Aorta (tissue), 5 donors: ENCODE measurements at regions not wholly inside any gene's neighbourhood (a gene's known extent, or its start where the extent isn't known, plus 50 kb on each side); places are given as distances from the start of the nearest gene placed in this dataset.
A peak's percentile ranks its signal among the peaks of the same experiment; 100 is the strongest.

Source experiments
- ATAC-seq: fragments of 200-7000 bp; cut with Tn5 transposase; one replicate; pipeline ENCODE4 v1.9.1; 2022; ENCODE audit warnings: moderate library complexity; ENCODE audit not compliant: low FRiP score
- DNase-seq, 2 donors: peaks; one replicate each; pipeline ENCODE4 v3.0.0-alpha.2; 2020
- H3K27ac ChIP-seq, 2 donors: one replicate each; pipeline ENCODE4 v1.5.1; 2013; ENCODE audit warnings: low read length in 2 of 2, mild to moderate bottlenecking in 2 of 2, moderate library complexity in 2 of 2, control low read depth in 1 of 2, inconsistent platforms in 1 of 2, low read depth in 1 of 2
- H3K27me3 ChIP-seq, 2 donors: one replicate each; pipeline ENCODE4 v1.6.1; 2013; ENCODE audit warnings: control low read depth in 1 of 2, low read length in 1 of 2, mild to moderate bottlenecking in 1 of 2, moderate library complexity in 1 of 2; ENCODE audit not compliant: insufficient read depth in 2 of 2, control insufficient read depth in 1 of 2
- H3K36me3 ChIP-seq, 2 donors: one replicate each; pipeline ENCODE4 v1.6.1; 2013; ENCODE audit warnings: control low read depth in 1 of 2, low read length in 1 of 2, mild to moderate bottlenecking in 1 of 2; ENCODE audit not compliant: insufficient read depth in 2 of 2, control insufficient read depth in 1 of 2
- H3K4me1 ChIP-seq, 2 donors: one replicate each; pipeline ENCODE4 v1.6.1; 2013; ENCODE audit warnings: low read length in 2 of 2, control low read depth in 1 of 2, mild to moderate bottlenecking in 1 of 2, moderate library complexity in 1 of 2; ENCODE audit not compliant: insufficient read depth in 2 of 2, control insufficient read depth in 1 of 2
- H3K4me3 ChIP-seq, 2 donors: one replicate each; pipeline ENCODE4 v1.5.1; 2013; ENCODE audit warnings: low read length in 2 of 2, control low read depth in 1 of 2, mild to moderate bottlenecking in 1 of 2
- H3K9me3 ChIP-seq: one replicate; pipeline ENCODE4 v1.6.1; 2013; ENCODE audit warnings: mild to moderate bottlenecking, low read length; ENCODE audit not compliant: control insufficient read depth
- WGBS, 2 donors: extraction: QIAGEN DNeasy Blood & Tissue Kit; methylation state at CpG; one replicate each; pipeline ENCODE4 v1.1.7; 2013; 5-methylcytosine and 5-hydroxymethylcytosine counted together
- intact Hi-C, 2 donors: fragments of 100-400 bp; cut with DNase I; formaldehyde crosslinking; loops; one replicate each; pipeline versions ENCODE4 v1.14.2 to v1.15.0; 2022
- donor health status: healthy with polysubstance abuse.
- donor health status: Bipolar disorder and iron deficiency.
- donor health status: DM: no; HTN: no; CAD: no.
- donor health status: DM: no; HTN: no; CAD: no.
- donor health status: DM: yes; HTN: yes; CAD: no.

DNA sequence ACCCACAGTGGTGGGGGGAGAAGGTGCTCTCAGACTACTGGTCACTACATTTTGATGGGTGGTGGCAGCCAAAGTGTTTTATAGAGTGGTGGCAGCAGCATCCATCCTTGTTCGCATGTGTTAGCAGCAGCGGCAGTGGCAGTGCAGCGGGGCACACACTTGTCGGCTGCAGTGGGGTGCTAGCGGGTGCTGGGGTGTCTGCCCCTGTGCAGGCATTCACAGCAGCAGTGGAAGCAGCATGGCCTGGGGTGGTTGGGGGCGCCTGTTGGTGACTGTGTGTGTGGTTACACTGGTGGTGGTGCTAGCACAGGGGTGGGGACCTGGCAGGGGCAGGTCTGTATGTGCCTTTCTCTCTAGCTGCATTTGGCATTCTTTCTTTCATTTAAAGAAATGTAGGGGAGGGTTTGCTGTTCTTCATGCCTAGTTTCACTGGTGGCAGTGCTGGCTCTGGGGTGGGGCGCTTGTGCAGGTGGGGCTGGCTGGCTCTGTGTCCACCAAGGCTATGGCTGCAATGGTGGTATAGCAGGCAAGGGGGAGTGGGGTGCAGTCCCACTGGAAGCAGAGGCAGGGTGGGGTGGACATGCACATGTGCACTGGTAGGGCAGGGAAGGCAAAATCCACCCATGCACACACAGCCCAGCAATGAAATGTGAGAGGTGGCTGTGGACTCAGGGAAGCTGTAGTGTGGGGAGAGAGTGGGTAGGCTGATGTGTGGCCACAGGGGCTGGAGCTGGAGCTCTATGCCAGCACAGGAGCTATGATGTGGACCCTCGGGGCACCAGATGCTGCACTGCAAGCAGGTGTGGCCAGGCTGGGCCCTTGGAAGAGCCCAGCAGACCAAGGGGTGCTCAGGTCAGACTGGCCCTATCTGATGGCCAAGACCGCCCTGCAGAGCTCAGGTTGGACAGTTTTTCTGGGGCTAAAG lies 173.3 kb downstream of the PRDM13 start:
- Histone ChIP-seq H3K4me1 (no peaks in the 10 kb centered on the region), H3K27ac (no peak overlapping the region), H3K36me3 (no peaks in the 10 kb centered on the region), H3K27me3 (no peaks in the 10 kb centered on the region), H3K4me3 (no peak overlapping the region), H3K9me3 (peaks cover 1% of the 10 kb centered on the region)
- peak in 1 of 2 donors; percentile 64 for DNase-seq
- intact Hi-C loops, result no loop called here
- 86 to 88% methylated on average over 9 of the region's 9 CpGs for WGBS, 2 donors
- peak; percentile 50 for ATAC-seq

DNA sequence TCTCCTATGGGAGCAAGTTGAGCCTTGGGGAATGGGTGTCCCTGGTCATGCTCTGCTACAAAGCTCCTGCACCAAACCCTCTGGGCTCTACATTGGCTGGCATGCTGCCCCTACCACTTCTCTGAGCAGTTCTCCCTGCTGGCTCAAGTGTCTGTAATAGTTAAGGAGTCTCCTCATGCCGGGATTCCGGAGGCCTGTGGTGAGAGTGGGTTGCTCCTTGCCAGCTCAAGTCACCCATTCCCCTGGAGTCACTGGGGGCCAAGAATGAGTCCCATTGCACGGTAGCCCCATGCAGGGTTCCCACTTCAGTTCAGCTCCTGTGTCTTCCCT lies 173.9 kb downstream of the PRDM13 start:
- Histone ChIP-seq H3K9me3 (peaks cover 2% of the 10 kb centered on the region), H3K4me3 (no peak overlapping the region), H3K36me3 (no peaks in the 10 kb centered on the region), H3K27me3 (no peaks in the 10 kb centered on the region), H3K4me1 (no peaks in the 10 kb centered on the region), H3K27ac (no peak overlapping the region)
- DNase-seq, result no peak
- intact Hi-C loops, result no loop called here
- no peak for ATAC-seq
- whole genome bisulfite sequencing, 2 donors, result 78 to 85% methylated on average over 3 of the region's 3 CpGs

DNA sequence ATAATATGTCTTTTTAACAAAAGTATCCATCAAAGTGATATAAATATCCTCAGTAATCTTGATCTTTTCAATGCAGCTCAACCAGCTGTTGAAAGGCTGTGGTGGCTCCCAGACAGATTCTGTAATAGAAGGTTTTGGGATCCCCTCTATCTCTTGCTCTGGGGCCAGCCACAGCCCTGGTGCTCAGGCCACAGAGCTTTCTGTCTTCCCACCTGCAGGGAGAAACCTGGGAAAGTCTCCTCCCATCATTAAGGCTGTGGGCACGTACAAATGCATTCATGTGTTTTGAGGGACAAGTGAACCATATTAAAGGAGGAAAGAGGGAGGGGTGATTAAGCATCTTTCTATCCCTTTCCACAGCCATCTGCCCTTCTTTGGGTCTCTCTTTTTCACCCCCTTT lies 183.1 kb downstream of the PRDM13 start:
- Histone ChIP-seq H3K27ac (no peak overlapping the region), H3K27me3 (no peaks in the 10 kb centered on the region), H3K4me1 (no peaks in the 10 kb centered on the region), H3K4me3 (no peak overlapping the region), H3K36me3 (no peaks in the 10 kb centered on the region), H3K9me3 (peaks cover 2% of the 10 kb centered on the region)
- no peak for DNase-seq
- ATAC-seq, result no peak
- WGBS, 2 donors, result 23 to 28% methylated on average over 1 of the region's 1 CpG
- intact Hi-C loops, result no loop called here

DNA sequence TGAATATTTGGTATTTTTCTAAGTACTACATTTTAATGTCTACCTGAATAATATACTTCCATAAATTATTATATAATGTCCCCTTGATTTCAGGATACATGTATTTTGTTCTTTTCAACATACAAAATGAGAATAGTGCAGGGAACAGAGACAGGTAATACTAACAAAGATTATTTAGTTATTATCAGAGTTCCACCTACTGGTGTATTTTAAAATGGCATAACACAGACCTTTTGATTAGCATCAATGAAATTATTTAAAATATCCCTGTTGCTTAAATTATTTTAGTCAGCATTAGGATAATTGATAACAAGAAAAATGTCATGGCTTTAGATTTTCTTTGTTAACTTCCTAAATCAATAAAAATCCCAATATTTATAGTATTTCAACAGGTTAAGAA lies 184.0 kb downstream of the PRDM13 start:
- H3K9me3 ChIP-seq, result no peaks in the 10 kb centered on the region
- DNase-seq (no peak), ATAC-seq (no peak)
- no peak overlapping the region for H3K27ac ChIP-seq
- H3K36me3 ChIP-seq, result no peaks in the 10 kb centered on the region
- H3K4me1 ChIP-seq, result no peaks in the 10 kb centered on the region
- H3K27me3 ChIP-seq, result no peaks in the 10 kb centered on the region
- H3K4me3 ChIP-seq, result no peak overlapping the region
- intact Hi-C loops, result no loop called here

DNA sequence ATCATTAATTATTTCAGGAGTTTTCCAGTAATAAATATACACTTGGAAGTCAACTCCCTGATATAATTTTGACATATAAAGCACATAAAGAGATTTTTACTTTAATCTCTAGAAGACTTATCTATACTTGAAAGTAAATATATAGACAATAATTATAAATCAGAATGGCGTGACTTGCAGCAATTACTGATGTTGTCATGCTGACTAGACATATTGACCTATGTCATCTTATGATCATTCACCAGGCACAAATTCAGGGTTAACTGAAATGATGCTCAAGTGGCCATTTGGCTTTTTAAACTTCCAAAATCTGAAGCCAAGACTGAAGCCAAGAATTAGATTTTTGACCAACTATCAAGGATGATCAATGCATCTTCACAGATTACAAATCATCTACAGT lies 192.2 kb downstream of the MCHR2 start:
- intact Hi-C loops, result no loop called here
- no peaks in the 10 kb centered on the region for H3K4me1 ChIP-seq
- H3K36me3 ChIP-seq, result no peaks in the 10 kb centered on the region
- DNase-seq (no peak), ATAC-seq (no peak)
- WGBS, 2 donors, result 73 to 80% methylated on average over 1 of the region's 1 CpG
- H3K27ac ChIP-seq, result no peak overlapping the region
- no peak overlapping the region for H3K4me3 ChIP-seq
- no peaks in the 10 kb centered on the region for H3K27me3 ChIP-seq
- H3K9me3 ChIP-seq, result peaks cover 3% of the 10 kb centered on the region

DNA sequence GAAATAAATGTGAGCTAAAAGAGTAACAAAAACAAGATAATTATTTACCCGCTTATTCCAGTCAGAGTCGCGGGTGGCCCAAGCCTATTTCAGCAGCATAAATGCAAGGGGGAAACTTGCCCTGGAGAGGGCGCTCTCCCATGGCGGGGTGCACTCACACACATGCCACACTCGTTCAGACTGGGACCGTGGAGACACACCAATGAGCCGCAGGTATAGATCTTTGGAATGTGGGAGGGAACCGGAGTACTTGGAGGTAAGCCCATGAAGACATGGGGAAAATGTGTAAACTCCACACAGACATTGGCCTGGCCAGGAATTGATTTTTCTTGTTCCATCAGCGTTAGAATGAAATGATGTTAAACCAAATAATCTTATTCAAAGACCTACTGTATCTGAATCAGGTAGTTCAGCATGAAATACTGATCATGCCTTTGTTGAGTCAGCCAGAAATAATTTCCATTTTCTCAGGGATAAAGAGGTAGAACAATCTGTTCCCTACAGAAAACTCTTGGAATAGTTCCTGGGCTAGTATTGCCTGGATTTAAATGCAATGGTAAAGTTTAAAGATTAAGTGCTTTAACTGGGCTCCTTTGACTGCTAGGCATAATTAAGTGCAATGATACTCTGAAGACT lies 191.5 kb downstream of the MCHR2 start:
- intact Hi-C loops, result no loop called here
- ATAC-seq, result no peak
- Histone ChIP-seq H3K27ac (no peak overlapping the region), H3K4me1 (no peaks in the 10 kb centered on the region), H3K4me3 (no peak overlapping the region), H3K9me3 (peaks cover 3% of the 10 kb centered on the region), H3K36me3 (no peaks in the 10 kb centered on the region), H3K27me3 (no peaks in the 10 kb centered on the region)
- DNase-seq, result no peak
- 33% methylated on average over 10 of the region's 10 CpGs for WGBS, 2 donors

DNA sequence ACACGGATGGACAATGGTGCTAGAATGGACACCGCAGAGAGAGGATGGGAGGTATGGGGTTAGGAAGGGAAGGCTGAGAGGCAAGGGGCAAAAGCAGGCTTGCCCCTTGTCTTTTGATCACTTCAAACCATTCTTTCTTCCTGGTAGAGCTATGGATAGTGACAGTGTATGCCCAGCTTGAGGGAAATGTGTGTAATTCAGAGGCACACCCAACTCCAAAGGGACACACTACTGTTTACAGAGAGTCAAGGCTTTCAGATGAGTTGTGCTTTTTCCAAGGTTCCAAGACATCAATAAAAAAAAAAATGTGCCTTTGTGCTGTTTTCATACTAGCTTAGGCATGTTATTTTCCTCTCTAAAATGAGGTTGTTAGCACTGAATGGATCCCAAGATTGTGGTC lies 185.0 kb downstream of the MCHR2 start:
- no peak for DNase-seq
- no peaks in the 10 kb centered on the region for H3K9me3 ChIP-seq
- 76 to 77% methylated on average over 2 of the region's 2 CpGs for WGBS, 2 donors
- H3K36me3 ChIP-seq, result no peaks in the 10 kb centered on the region
- H3K27me3 ChIP-seq, result peaks cover 5% of the 10 kb centered on the region in 2 donors
- no peak for ATAC-seq
- H3K4me3 ChIP-seq, result no peak overlapping the region
- no peaks in the 10 kb centered on the region for H3K4me1 ChIP-seq
- intact Hi-C loops, result no loop called here
- no peak overlapping the region for H3K27ac ChIP-seq

DNA sequence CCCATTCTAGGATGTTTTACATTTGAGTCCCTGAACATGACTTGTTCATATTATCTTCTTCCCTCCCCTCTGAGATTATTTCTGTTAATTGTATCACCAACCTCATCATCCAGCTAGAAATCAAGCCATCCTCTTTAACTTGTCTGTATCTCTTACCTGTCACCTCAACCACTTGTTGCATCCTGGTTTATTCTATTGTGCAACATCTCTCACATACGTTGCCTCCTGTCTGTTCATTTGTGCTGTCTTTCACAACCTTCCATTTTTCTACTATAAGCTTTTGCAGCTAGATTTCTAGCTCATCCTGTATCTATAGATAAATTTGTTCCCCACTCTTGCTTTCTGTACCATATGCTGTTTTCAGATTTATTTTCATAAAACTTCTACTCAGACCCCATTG lies 183.7 kb downstream of the MCHR2 start:
- Histone ChIP-seq H3K4me1 (no peaks in the 10 kb centered on the region), H3K9me3 (no peaks in the 10 kb centered on the region), H3K27ac (no peak overlapping the region), H3K27me3 (peaks cover 5% of the 10 kb centered on the region in 2 donors), H3K4me3 (no peak overlapping the region), H3K36me3 (no peaks in the 10 kb centered on the region)
- no peak for ATAC-seq
- 83 to 91% methylated on average over 1 of the region's 1 CpG for WGBS, 2 donors
- no peak for DNase-seq
- intact Hi-C loops, result no loop called here
